ENCODE measurements at regions not wholly inside any gene's neighbourhood (a gene's known extent, or its start where the extent isn't known, plus 50 kb on each side); places are given as distances from the start of the nearest gene placed in this dataset.
"Not testable (repeated sequence)": the region's sequence is repeated elsewhere in the genome, so short reads cannot be mapped to it uniquely, and the experiment has no call there.

- DNase-seq (no peak), ATAC-seq (no peak)
- CTCF ChIA-PET, result no interaction called here
- H3K36me3 Mint-ChIP-seq (ENCODE audit: low read depth), result no peaks in the 10 kb centered on the region
- no peak overlapping the region for H3K4me3 Mint-ChIP-seq
- H3K9me3 Mint-ChIP-seq (ENCODE audit: insufficient read depth), result peaks cover 10% of the 10 kb centered on the region
- no peak overlapping the region for H3K27ac Mint-ChIP-seq
- no peaks in the 10 kb centered on the region for H3K27me3 Mint-ChIP-seq (ENCODE audit: low read depth)
- POLR2A ChIA-PET, result no interaction called here
- no peaks in the 10 kb centered on the region for H3K4me1 Mint-ChIP-seq (ENCODE audit: low read depth)
These were observed 109.2 kb downstream of the BASP1 start for GRCh38 chr5:17326600-17327037.

GRCh38 chr5:17327048-17327625, 109.7 kb downstream of the BASP1 start:
- DNase-seq (no peak), ATAC-seq (no peak)
- Mint-ChIP-seq H3K9me3 (ENCODE audit: insufficient read depth) (peaks cover 12% of the 10 kb centered on the region), H3K27me3 (ENCODE audit: low read depth) (no peaks in the 10 kb centered on the region), H3K27ac (no peak overlapping the region), H3K36me3 (ENCODE audit: low read depth) (no peaks in the 10 kb centered on the region), H3K4me3 (no peak overlapping the region), H3K4me1 (ENCODE audit: low read depth) (no peaks in the 10 kb centered on the region)
- ChIA-PET POLR2A (no interaction called here), CTCF (no interaction called here)

- H3K9me3 Mint-ChIP-seq (ENCODE audit: insufficient read depth), result peaks cover 12% of the 10 kb centered on the region
- H3K27me3 Mint-ChIP-seq (ENCODE audit: low read depth), result no peaks in the 10 kb centered on the region
- DNase-seq, result no peak
- no peak overlapping the region for H3K27ac Mint-ChIP-seq
- no peak for ATAC-seq
- POLR2A ChIA-PET, result no interaction called here
- no peaks in the 10 kb centered on the region for H3K36me3 Mint-ChIP-seq (ENCODE audit: low read depth)
- H3K4me3 Mint-ChIP-seq, result no peak overlapping the region
- H3K4me1 Mint-ChIP-seq (ENCODE audit: low read depth), result no peaks in the 10 kb centered on the region
- CTCF ChIA-PET, result no interaction called here
These were observed 112.1 kb downstream of the BASP1 start for GRCh38 chr5:17329571-17329970.

- no peak overlapping the region for H3K27ac Mint-ChIP-seq
- ATAC-seq, result no peak
- peaks cover 14% of the 10 kb centered on the region for H3K9me3 Mint-ChIP-seq (ENCODE audit: insufficient read depth)
- H3K27me3 Mint-ChIP-seq (ENCODE audit: low read depth), result no peaks in the 10 kb centered on the region
- ChIA-PET POLR2A (no interaction called here), CTCF (no interaction called here)
- no peaks in the 10 kb centered on the region for H3K4me1 Mint-ChIP-seq (ENCODE audit: low read depth)
- H3K4me3 Mint-ChIP-seq, result no peak overlapping the region
- no peak for DNase-seq
- H3K36me3 Mint-ChIP-seq (ENCODE audit: low read depth), result no peaks in the 10 kb centered on the region
These were observed 113.0 kb downstream of the BASP1 start for GRCh38 chr5:17330386-17330785.

- no peak overlapping the region for H3K27ac Mint-ChIP-seq
- peaks cover 12% of the 10 kb centered on the region for H3K9me3 Mint-ChIP-seq (ENCODE audit: insufficient read depth)
- ATAC-seq (no peak), DNase-seq (no peak)
- H3K36me3 Mint-ChIP-seq (ENCODE audit: low read depth), result no peaks in the 10 kb centered on the region
- H3K4me3 Mint-ChIP-seq, result no peak overlapping the region
- no peaks in the 10 kb centered on the region for H3K4me1 Mint-ChIP-seq (ENCODE audit: low read depth)
- POLR2A ChIA-PET, result no interaction called here
- no peaks in the 10 kb centered on the region for H3K27me3 Mint-ChIP-seq (ENCODE audit: low read depth)
- CTCF ChIA-PET, result no interaction called here
These were observed 114.2 kb downstream of the BASP1 start for GRCh38 chr5:17331651-17332050.

GRCh38 chr5:17333755-17334154, 116.3 kb downstream of the BASP1 start:
- no peak overlapping the region for H3K27ac Mint-ChIP-seq
- H3K9me3 Mint-ChIP-seq (ENCODE audit: insufficient read depth), result peaks cover 9% of the 10 kb centered on the region
- no peaks in the 10 kb centered on the region for H3K36me3 Mint-ChIP-seq (ENCODE audit: low read depth)
- no peak for DNase-seq
- H3K4me3 Mint-ChIP-seq, result no peak overlapping the region
- POLR2A ChIA-PET, result no interaction called here
- no peak for ATAC-seq
- no peaks in the 10 kb centered on the region for H3K4me1 Mint-ChIP-seq (ENCODE audit: low read depth)
- CTCF ChIA-PET, result no interaction called here
- H3K27me3 Mint-ChIP-seq (ENCODE audit: low read depth), result no peaks in the 10 kb centered on the region

GRCh38 chr5:17336054-17336453, 118.6 kb downstream of the BASP1 start:
- Mint-ChIP-seq H3K27ac (no peak overlapping the region), H3K36me3 (ENCODE audit: low read depth) (no peaks in the 10 kb centered on the region), H3K4me1 (ENCODE audit: low read depth) (no peaks in the 10 kb centered on the region), H3K4me3 (no peak overlapping the region), H3K9me3 (ENCODE audit: insufficient read depth) (peaks cover 12% of the 10 kb centered on the region), H3K27me3 (ENCODE audit: low read depth) (no peaks in the 10 kb centered on the region)
- no peak for DNase-seq
- ChIA-PET POLR2A (no interaction called here), CTCF (no interaction called here)
- no peak for ATAC-seq

- H3K4me3 Mint-ChIP-seq; ATAC-seq; H3K36me3 Mint-ChIP-seq (ENCODE audit: low read depth); H3K4me1 Mint-ChIP-seq (ENCODE audit: low read depth); H3K9me3 Mint-ChIP-seq (ENCODE audit: insufficient read depth); H3K27me3 Mint-ChIP-seq (ENCODE audit: low read depth); CTCF ChIA-PET; POLR2A ChIA-PET; DNase-seq; H3K27ac Mint-ChIP-seq: not testable (repeated sequence)
These were observed 119.3 kb downstream of the BASP1 start for GRCh38 chr5:17336723-17337122.

- no peak overlapping the region for H3K27ac Mint-ChIP-seq
- no peak for DNase-seq
- H3K4me1 Mint-ChIP-seq (ENCODE audit: low read depth), result no peaks in the 10 kb centered on the region
- ChIA-PET POLR2A (no interaction called here), CTCF (no interaction called here)
- no peaks in the 10 kb centered on the region for H3K27me3 Mint-ChIP-seq (ENCODE audit: low read depth)
- no peak for ATAC-seq
- no peaks in the 10 kb centered on the region for H3K36me3 Mint-ChIP-seq (ENCODE audit: low read depth)
- no peak overlapping the region for H3K4me3 Mint-ChIP-seq
- H3K9me3 Mint-ChIP-seq (ENCODE audit: insufficient read depth), result peaks cover 7% of the 10 kb centered on the region
These were observed 122.4 kb downstream of the BASP1 start for GRCh38 chr5:17339841-17340240.

- no peak overlapping the region for H3K4me3 Mint-ChIP-seq
- ATAC-seq (no peak), DNase-seq (no peak)
- POLR2A ChIA-PET, result no interaction called here
- H3K27ac Mint-ChIP-seq, result no peak overlapping the region
- no peaks in the 10 kb centered on the region for H3K4me1 Mint-ChIP-seq (ENCODE audit: low read depth)
- H3K36me3 Mint-ChIP-seq (ENCODE audit: low read depth), result no peaks in the 10 kb centered on the region
- CTCF ChIA-PET, result no interaction called here
- no peaks in the 10 kb centered on the region for H3K27me3 Mint-ChIP-seq (ENCODE audit: low read depth)
- H3K9me3 Mint-ChIP-seq (ENCODE audit: insufficient read depth), result peaks cover 4% of the 10 kb centered on the region
These were observed 122.9 kb downstream of the BASP1 start for GRCh38 chr5:17340379-17340778.

- Mint-ChIP-seq H3K36me3 (ENCODE audit: low read depth) (no peaks in the 10 kb centered on the region), H3K4me1 (ENCODE audit: low read depth) (no peaks in the 10 kb centered on the region), H3K9me3 (ENCODE audit: insufficient read depth) (peaks cover 4% of the 10 kb centered on the region), H3K4me3 (no peak overlapping the region), H3K27ac (no peak overlapping the region), H3K27me3 (ENCODE audit: low read depth) (no peaks in the 10 kb centered on the region)
- DNase-seq (no peak), ATAC-seq (no peak)
- CTCF ChIA-PET, result no interaction called here
- POLR2A ChIA-PET, result no interaction called here
These were observed 123.4 kb downstream of the BASP1 start for GRCh38 chr5:17340819-17341218.

- H3K9me3 Mint-ChIP-seq (ENCODE audit: insufficient read depth), result peaks cover 7% of the 10 kb centered on the region
- no peaks in the 10 kb centered on the region for H3K27me3 Mint-ChIP-seq (ENCODE audit: low read depth)
- no peaks in the 10 kb centered on the region for H3K36me3 Mint-ChIP-seq (ENCODE audit: low read depth)
- POLR2A ChIA-PET, result no interaction called here
- H3K27ac Mint-ChIP-seq, result no peak overlapping the region
- ATAC-seq, result no peak
- no peaks in the 10 kb centered on the region for H3K4me1 Mint-ChIP-seq (ENCODE audit: low read depth)
- CTCF ChIA-PET, result no interaction called here
- no peak for DNase-seq
- no peak overlapping the region for H3K4me3 Mint-ChIP-seq
These were observed 126.2 kb downstream of the BASP1 start for GRCh38 chr5:17343675-17344074.

- no peaks in the 10 kb centered on the region for H3K36me3 Mint-ChIP-seq (ENCODE audit: low read depth)
- POLR2A ChIA-PET, result no interaction called here
- no peak overlapping the region for H3K4me3 Mint-ChIP-seq
- H3K27ac Mint-ChIP-seq, result no peak overlapping the region
- CTCF ChIA-PET, result no interaction called here
- peaks cover 3% of the 10 kb centered on the region for H3K9me3 Mint-ChIP-seq (ENCODE audit: insufficient read depth)
- no peaks in the 10 kb centered on the region for H3K4me1 Mint-ChIP-seq (ENCODE audit: low read depth)
- ATAC-seq, result no peak
- H3K27me3 Mint-ChIP-seq (ENCODE audit: low read depth), result no peaks in the 10 kb centered on the region
- DNase-seq, result no peak
These were observed 129.4 kb downstream of the BASP1 start for GRCh38 chr5:17346811-17347210.

Measured in activated CD8-positive, alpha-beta T cell treated with anti-CD3 and anti-CD28 coated beads, Interleukin-2, amount 10 ng/mL, durations not matched to agents 7 days and 5 days (primary cell).